ENCODE measurements at regions not wholly inside any gene's neighbourhood (a gene's known extent, or its start where the extent isn't known, plus 50 kb on each side); places are given as distances from the start of the nearest gene placed in this dataset.

GRCh38 chr6:113315165-113315564 lies 542.0 kb upstream of the MARCKS start:
- no peak overlapping the region for H3K27ac ChIP-seq
- no peaks in the 10 kb centered on the region for H3K27me3 ChIP-seq
- H3K4me1 ChIP-seq = no peaks in the 10 kb centered on the region
- DNase-seq (no peak), ATAC-seq (ENCODE audit: low FRiP score in 2 of 2) (no peak)
- TF ChIP-seq POLR2AphosphoS5 (IDR thresholded peaks at IDR 0.05) (no peak), EP300 (IDR thresholded peaks at IDR 0.05) (no peak), POLR2A (IDR thresholded peaks at IDR 0.05) (no peak), CTCF (IDR thresholded peaks at IDR 0.05) (no peak)
- H3K9me3 ChIP-seq = no peaks in the 10 kb centered on the region
- WGBS, 2 donors = 94 to 100% methylated on average over 1 of the region's 1 CpG
- H3K4me3 ChIP-seq = no peak overlapping the region
- no peaks in the 10 kb centered on the region for H3K36me3 ChIP-seq

- TF ChIP-seq EP300 (IDR thresholded peaks at IDR 0.05) = no peak
- TF ChIP-seq POLR2A (IDR thresholded peaks at IDR 0.05) = no peak
- TF ChIP-seq CTCF (IDR thresholded peaks at IDR 0.05) = no peak
- TF ChIP-seq POLR2AphosphoS5 (IDR thresholded peaks at IDR 0.05) = no peak
- DNase-seq = no peak
- ATAC-seq (ENCODE audit: low FRiP score in 2 of 2) = no peak
- Histone ChIP-seq H3K36me3 (no peaks in the 10 kb centered on the region), H3K4me1 (no peaks in the 10 kb centered on the region), H3K9me3 (no peaks in the 10 kb centered on the region), H3K4me3 (no peak overlapping the region), H3K27ac (no peak overlapping the region), H3K27me3 (no peaks in the 10 kb centered on the region)
- WGBS, 2 donors = 58 to 67% methylated on average over 4 of the region's 4 CpGs
These were observed 541.3 kb upstream of the MARCKS start for GRCh38 chr6:113315879-113316278.

- no peaks in the 10 kb centered on the region for H3K36me3 ChIP-seq
- no peak for DNase-seq
- ATAC-seq (ENCODE audit: low FRiP score in 2 of 2) = no peak
- no peaks in the 10 kb centered on the region for H3K27me3 ChIP-seq
- no peak overlapping the region for H3K4me3 ChIP-seq
- no peaks in the 10 kb centered on the region for H3K4me1 ChIP-seq
- H3K27ac ChIP-seq = no peak overlapping the region
- WGBS, 2 donors = 87 to 97% methylated on average over 2 of the region's 2 CpGs
- H3K9me3 ChIP-seq = no peaks in the 10 kb centered on the region
- TF ChIP-seq CTCF (IDR thresholded peaks at IDR 0.05) (no peak), EP300 (IDR thresholded peaks at IDR 0.05) (no peak), POLR2A (IDR thresholded peaks at IDR 0.05) (no peak), POLR2AphosphoS5 (IDR thresholded peaks at IDR 0.05) (no peak)
These were observed 539.7 kb upstream of the MARCKS start for GRCh38 chr6:113317442-113317841.

GRCh38 chr6:113317891-113318574 lies 539.1 kb upstream of the MARCKS start:
- H3K27me3 ChIP-seq = no peaks in the 10 kb centered on the region
- ATAC-seq (ENCODE audit: low FRiP score in 2 of 2) = no peak
- no peaks in the 10 kb centered on the region for H3K4me1 ChIP-seq
- H3K9me3 ChIP-seq = no peaks in the 10 kb centered on the region
- no peak overlapping the region for H3K4me3 ChIP-seq
- H3K27ac ChIP-seq = no peak overlapping the region
- TF ChIP-seq EP300 (IDR thresholded peaks at IDR 0.05) (no peak), POLR2A (IDR thresholded peaks at IDR 0.05) (no peak), POLR2AphosphoS5 (IDR thresholded peaks at IDR 0.05) (no peak), CTCF (IDR thresholded peaks at IDR 0.05) (no peak)
- no peak for DNase-seq
- no peaks in the 10 kb centered on the region for H3K36me3 ChIP-seq
- WGBS, 2 donors = 76% methylated on average over 9 of the region's 9 CpGs

GRCh38 chr6:113318575-113318917 lies 538.6 kb upstream of the MARCKS start:
- ATAC-seq (ENCODE audit: low FRiP score in 2 of 2) = no peak
- Histone ChIP-seq H3K27me3 (no peaks in the 10 kb centered on the region), H3K4me3 (no peak overlapping the region), H3K27ac (no peak overlapping the region), H3K36me3 (no peaks in the 10 kb centered on the region), H3K4me1 (no peaks in the 10 kb centered on the region), H3K9me3 (no peaks in the 10 kb centered on the region)
- WGBS, 2 donors = 41 to 47% methylated on average over 5 of the region's 5 CpGs
- no peak for DNase-seq
- no peak for TF ChIP-seq POLR2A (IDR thresholded peaks at IDR 0.05)
- no peak for TF ChIP-seq EP300 (IDR thresholded peaks at IDR 0.05)
- TF ChIP-seq CTCF (IDR thresholded peaks at IDR 0.05) = no peak
- no peak for TF ChIP-seq POLR2AphosphoS5 (IDR thresholded peaks at IDR 0.05)
